Aorta (tissue), 5 donors: ENCODE measurements at regions not wholly inside any gene's neighbourhood (a gene's known extent, or its start where the extent isn't known, plus 50 kb on each side); places are given as distances from the start of the nearest gene placed in this dataset.

Experiments used
- ATAC-seq: fragments of 200-7000 bp; cut with Tn5 transposase; one replicate; pipeline ENCODE4 v1.9.1; 2022; ENCODE audit warnings: moderate library complexity; ENCODE audit not compliant: low FRiP score
- DNase-seq, 2 donors: peaks; one replicate each; pipeline ENCODE4 v3.0.0-alpha.2; 2020
- H3K27ac ChIP-seq, 2 donors: one replicate each; pipeline ENCODE4 v1.5.1; 2013; ENCODE audit warnings: low read length in 2 of 2, mild to moderate bottlenecking in 2 of 2, moderate library complexity in 2 of 2, control low read depth in 1 of 2, inconsistent platforms in 1 of 2, low read depth in 1 of 2
- H3K27me3 ChIP-seq, 2 donors: one replicate each; pipeline ENCODE4 v1.6.1; 2013; ENCODE audit warnings: control low read depth in 1 of 2, low read length in 1 of 2, mild to moderate bottlenecking in 1 of 2, moderate library complexity in 1 of 2; ENCODE audit not compliant: insufficient read depth in 2 of 2, control insufficient read depth in 1 of 2
- H3K36me3 ChIP-seq, 2 donors: one replicate each; pipeline ENCODE4 v1.6.1; 2013; ENCODE audit warnings: control low read depth in 1 of 2, low read length in 1 of 2, mild to moderate bottlenecking in 1 of 2; ENCODE audit not compliant: insufficient read depth in 2 of 2, control insufficient read depth in 1 of 2
- H3K4me1 ChIP-seq, 2 donors: one replicate each; pipeline ENCODE4 v1.6.1; 2013; ENCODE audit warnings: low read length in 2 of 2, control low read depth in 1 of 2, mild to moderate bottlenecking in 1 of 2, moderate library complexity in 1 of 2; ENCODE audit not compliant: insufficient read depth in 2 of 2, control insufficient read depth in 1 of 2
- H3K4me3 ChIP-seq, 2 donors: one replicate each; pipeline ENCODE4 v1.5.1; 2013; ENCODE audit warnings: low read length in 2 of 2, control low read depth in 1 of 2, mild to moderate bottlenecking in 1 of 2
- H3K9me3 ChIP-seq: one replicate; pipeline ENCODE4 v1.6.1; 2013; ENCODE audit warnings: mild to moderate bottlenecking, low read length; ENCODE audit not compliant: control insufficient read depth
- WGBS, 2 donors: extraction: QIAGEN DNeasy Blood & Tissue Kit; methylation state at CpG; one replicate each; pipeline ENCODE4 v1.1.7; 2013; 5-methylcytosine and 5-hydroxymethylcytosine counted together
- intact Hi-C, 2 donors: fragments of 100-400 bp; cut with DNase I; formaldehyde crosslinking; loops; one replicate each; pipeline versions ENCODE4 v1.14.2 to v1.15.0; 2022
- donor health status: healthy with polysubstance abuse.
- donor health status: Bipolar disorder and iron deficiency.
- donor health status: DM: no; HTN: no; CAD: no.
- donor health status: DM: no; HTN: no; CAD: no.
- donor health status: DM: yes; HTN: yes; CAD: no.

DNA sequence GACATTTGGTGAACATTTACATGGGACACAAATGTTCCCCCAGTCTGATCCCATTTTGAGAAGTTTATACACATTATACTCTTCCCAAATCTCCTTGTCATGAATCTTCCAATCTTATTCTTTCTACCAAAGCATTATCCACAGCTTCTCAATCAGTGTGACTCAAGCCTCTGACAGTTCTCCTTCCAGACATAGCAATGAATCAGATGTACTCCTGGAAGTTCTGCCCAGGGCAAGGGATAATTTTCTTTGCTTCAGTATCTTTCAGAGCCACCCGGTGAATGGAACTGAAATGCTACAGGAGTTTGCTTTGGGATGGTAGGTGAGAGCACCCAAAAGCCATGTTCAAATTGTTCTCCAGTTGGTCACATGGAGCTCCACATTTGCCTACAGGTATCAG is 145.5 kb downstream of the ANXA5 start:
- intact Hi-C loops = no loop called here
- H3K36me3 ChIP-seq = no peaks in the 10 kb centered on the region
- H3K4me3 ChIP-seq = no peak overlapping the region
- no peaks in the 10 kb centered on the region for H3K4me1 ChIP-seq
- WGBS, 2 donors = 86 to 92% methylated on average over 1 of the region's 1 CpG
- DNase-seq (no peak), ATAC-seq (no peak)
- no peaks in the 10 kb centered on the region for H3K27me3 ChIP-seq
- no peaks in the 10 kb centered on the region for H3K9me3 ChIP-seq
- H3K27ac ChIP-seq = no peak overlapping the region

DNA sequence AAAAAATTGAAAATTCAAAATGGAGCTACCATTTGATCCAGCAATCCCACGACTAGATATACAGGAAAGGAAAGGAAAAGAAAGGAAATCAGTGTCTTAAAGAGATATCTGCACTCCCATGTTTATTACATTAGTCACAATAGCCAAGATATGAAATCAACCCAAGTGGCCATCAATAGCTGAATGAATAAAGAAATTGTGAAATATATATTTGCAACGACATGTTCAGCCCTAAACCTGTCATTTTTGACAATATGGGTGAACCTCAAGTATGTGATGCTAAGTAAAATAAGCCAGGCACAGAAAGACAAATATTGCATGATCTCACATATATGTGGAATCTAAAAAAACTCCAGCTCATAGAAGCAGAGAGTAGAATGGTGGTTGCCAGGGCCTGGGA is 155.1 kb downstream of the ANXA5 start:
- intact Hi-C loops = no loop called here
- no peak for DNase-seq
- Histone ChIP-seq H3K36me3 (no peaks in the 10 kb centered on the region), H3K4me1 (no peaks in the 10 kb centered on the region), H3K27me3 (no peaks in the 10 kb centered on the region), H3K27ac (no peak overlapping the region), H3K4me3 (no peak overlapping the region), H3K9me3 (no peaks in the 10 kb centered on the region)
- 29 to 31% methylated on average over 2 of the region's 2 CpGs for WGBS, 2 donors
- ATAC-seq = no peak

DNA sequence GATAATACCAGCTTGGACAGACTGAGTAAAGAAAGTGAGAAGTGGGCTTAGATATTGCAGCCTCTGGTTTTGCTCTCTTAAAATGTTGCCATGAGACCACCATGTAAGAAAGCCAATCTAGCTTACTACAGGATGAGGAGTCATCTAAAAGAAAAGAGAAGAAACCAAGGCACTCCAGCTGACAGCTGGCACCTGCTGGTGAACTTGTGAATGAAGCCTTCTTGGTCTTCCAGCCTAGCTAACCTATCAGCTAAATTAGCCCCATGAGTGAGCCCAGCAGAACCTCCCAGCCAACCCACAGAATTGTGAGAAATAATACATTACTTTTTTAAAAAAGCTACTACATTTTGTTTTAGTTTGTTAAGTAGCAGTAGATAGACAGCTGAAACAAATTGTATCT is 154.5 kb upstream of the QRFPR start:
- peaks cover 1% of the 10 kb centered on the region for H3K9me3 ChIP-seq
- DNase-seq (no peak), ATAC-seq (no peak)
- no peaks in the 10 kb centered on the region for H3K27me3 ChIP-seq
- intact Hi-C loops = no loop called here
- H3K4me3 ChIP-seq = no peak overlapping the region
- no peaks in the 10 kb centered on the region for H3K4me1 ChIP-seq
- H3K36me3 ChIP-seq = no peaks in the 10 kb centered on the region
- no peak overlapping the region for H3K27ac ChIP-seq

DNA sequence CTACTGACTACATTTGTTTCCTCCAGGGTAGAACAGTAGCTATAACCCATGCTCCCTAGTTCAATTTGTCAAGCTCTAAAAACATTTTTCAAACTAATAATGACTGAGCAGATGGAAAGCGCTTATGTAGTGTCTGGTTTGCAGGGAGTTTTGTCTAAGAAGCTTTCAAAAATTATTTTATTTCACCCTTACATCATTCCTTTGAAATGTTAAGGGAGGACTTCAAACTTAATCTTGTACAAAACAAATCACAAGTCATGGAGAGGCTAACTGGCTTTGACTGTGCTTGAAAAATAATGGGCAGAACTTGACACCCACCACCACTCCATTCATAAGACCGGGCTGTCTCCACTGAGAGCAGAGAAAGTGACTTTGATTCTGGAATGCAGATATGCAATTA is 153.4 kb upstream of the QRFPR start:
- intact Hi-C loops = no loop called here
- Histone ChIP-seq H3K27me3 (no peaks in the 10 kb centered on the region), H3K9me3 (peaks cover 1% of the 10 kb centered on the region), H3K4me1 (no peaks in the 10 kb centered on the region), H3K27ac (no peak overlapping the region), H3K4me3 (no peak overlapping the region), H3K36me3 (no peaks in the 10 kb centered on the region)
- 8 to 18% methylated on average over 2 of the region's 2 CpGs for WGBS, 2 donors
- ATAC-seq = no peak
- DNase-seq = no peak

DNA sequence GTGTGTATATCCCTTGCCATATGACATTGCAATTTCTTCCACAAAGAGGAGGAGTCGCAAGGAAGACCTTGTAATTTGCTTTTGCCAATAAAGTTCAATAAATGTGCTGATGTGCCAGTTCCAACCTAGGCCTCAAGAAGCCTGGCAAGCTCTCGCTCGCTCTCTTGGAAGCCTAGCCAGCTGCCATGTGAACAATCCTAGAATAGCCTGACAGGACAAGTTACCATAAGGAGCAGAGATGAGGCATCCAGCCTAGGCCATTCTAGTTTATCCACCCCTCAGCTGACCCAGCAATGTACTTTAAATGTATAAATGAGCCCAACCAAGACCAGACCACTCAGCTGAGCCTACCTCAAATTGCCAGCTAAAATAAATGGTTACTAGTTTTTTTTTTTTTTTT is 145.7 kb upstream of the QRFPR start:
- no peaks in the 10 kb centered on the region for H3K27me3 ChIP-seq
- DNase-seq = no peak
- H3K4me1 ChIP-seq = no peaks in the 10 kb centered on the region
- no peak overlapping the region for H3K4me3 ChIP-seq
- WGBS, 2 donors = 89 to 92% methylated on average over 3 of the region's 3 CpGs
- H3K36me3 ChIP-seq = no peaks in the 10 kb centered on the region
- no peak for ATAC-seq
- intact Hi-C loops = no loop called here
- H3K27ac ChIP-seq = no peak overlapping the region
- H3K9me3 ChIP-seq = no peaks in the 10 kb centered on the region

DNA sequence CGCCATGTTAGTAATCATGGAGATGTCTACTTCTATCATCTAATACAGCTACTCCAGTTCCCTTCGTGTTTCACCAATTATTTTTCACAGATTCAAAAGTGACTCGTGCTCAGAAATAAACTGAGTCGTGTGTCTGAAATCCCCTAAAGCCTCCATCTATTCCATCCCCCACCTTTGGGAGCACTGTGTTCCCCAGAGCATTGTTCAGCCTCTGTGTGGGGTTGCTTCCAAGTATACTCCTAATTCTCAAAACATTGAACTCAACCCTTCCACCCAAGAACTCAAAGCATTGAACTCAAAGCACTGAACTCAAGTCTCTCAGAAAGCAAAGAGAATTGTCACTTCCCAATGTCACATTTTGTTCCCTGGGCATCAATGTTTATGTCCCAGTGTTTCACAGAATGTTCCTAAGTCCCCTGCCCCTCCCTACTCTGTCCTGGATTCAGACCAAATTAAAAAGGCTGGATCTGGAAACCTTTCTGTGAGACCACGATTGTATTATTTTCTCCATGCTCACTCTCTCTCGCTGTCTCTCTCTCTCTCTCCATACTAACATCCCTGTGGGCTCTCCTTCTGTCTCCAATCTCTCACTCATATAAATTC is 138.5 kb upstream of the QRFPR start:
- Histone ChIP-seq H3K27ac (no peak overlapping the region), H3K36me3 (no peaks in the 10 kb centered on the region), H3K4me3 (no peak overlapping the region), H3K27me3 (no peaks in the 10 kb centered on the region), H3K9me3 (no peaks in the 10 kb centered on the region), H3K4me1 (no peaks in the 10 kb centered on the region)
- WGBS, 2 donors = 78 to 80% methylated on average over 6 of the region's 6 CpGs
- intact Hi-C loops = no loop called here
- ATAC-seq (no peak), DNase-seq (no peak)

DNA sequence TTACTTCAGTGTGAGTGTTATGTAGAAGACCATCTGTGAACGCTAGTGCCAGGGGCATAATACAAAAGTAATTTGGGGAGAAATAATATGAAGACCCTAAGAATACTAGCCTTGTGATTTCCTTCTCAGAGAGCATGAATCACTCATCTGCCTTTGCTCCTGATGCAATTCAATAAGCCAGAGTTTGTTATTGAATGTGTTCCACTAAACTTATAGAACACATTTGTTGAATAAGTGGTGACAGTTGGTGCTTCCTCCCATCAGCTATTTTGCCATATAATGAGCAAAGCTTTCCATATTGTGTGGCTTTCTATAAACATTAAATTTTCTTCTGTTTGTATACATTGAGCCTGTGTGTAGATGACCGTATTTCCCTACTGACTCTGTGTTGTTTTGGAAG is 136.4 kb upstream of the QRFPR start:
- H3K4me3 ChIP-seq = no peak overlapping the region
- H3K36me3 ChIP-seq = no peaks in the 10 kb centered on the region
- ATAC-seq (no peak), DNase-seq (no peak)
- no peaks in the 10 kb centered on the region for H3K4me1 ChIP-seq
- no peaks in the 10 kb centered on the region for H3K9me3 ChIP-seq
- WGBS, 2 donors = 53 to 68% methylated on average over 2 of the region's 2 CpGs
- no peak overlapping the region for H3K27ac ChIP-seq
- intact Hi-C loops = no loop called here
- no peaks in the 10 kb centered on the region for H3K27me3 ChIP-seq

DNA sequence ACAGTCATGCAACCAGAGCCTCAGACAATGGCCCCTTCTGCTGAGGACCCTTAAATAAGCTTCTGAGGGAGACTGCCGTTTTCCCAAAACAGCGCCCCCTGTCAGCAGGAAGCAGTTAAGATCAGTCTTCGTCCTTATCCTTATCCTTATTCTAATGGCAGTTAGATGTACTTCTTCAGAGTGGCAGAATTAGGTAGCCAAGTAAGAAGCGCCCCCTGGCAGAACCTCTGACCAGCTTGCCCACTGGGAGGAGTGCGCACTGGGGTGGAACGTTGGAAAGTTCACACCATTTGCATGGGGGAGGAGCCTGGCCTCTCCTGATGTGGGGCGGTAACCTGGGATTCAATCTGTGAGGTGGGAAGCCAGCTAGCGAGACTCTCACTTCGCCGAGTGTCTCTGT is 133.6 kb upstream of the QRFPR start:
- intact Hi-C loops = no loop called here
- ATAC-seq (no peak), DNase-seq (no peak)
- no peaks in the 10 kb centered on the region for H3K4me1 ChIP-seq
- 61 to 62% methylated on average over 10 of the region's 10 CpGs for WGBS, 2 donors
- no peak overlapping the region for H3K27ac ChIP-seq
- no peaks in the 10 kb centered on the region for H3K36me3 ChIP-seq
- H3K9me3 ChIP-seq = no peaks in the 10 kb centered on the region
- no peak overlapping the region for H3K4me3 ChIP-seq
- no peaks in the 10 kb centered on the region for H3K27me3 ChIP-seq

DNA sequence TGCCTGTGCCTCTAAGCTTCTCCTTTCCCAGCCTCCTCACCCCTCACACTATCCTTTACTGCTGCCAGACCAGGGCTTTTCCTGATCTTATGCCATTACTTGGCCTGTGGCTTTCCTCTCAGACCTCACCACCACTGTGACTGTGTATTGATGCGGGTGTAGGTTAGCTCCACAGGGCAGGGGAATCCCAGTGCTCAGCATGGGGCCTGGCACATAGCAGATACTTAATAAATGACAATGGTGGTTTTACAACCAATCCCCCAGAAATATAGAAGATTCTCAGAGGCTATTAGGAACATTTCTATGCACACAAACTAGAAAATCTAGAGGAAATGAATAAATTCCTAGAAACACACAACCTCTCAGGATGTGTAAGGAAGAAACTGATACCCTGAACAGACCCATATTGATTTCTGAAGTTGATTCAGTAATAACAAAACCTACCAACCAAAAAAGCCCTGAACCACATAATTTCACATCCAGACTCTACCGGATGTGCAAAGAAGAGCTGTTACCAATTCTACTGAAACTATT is 129.6 kb upstream of the QRFPR start:
- H3K4me1 ChIP-seq = no peaks in the 10 kb centered on the region
- H3K9me3 ChIP-seq = no peaks in the 10 kb centered on the region
- no peaks in the 10 kb centered on the region for H3K36me3 ChIP-seq
- ATAC-seq (no peak), DNase-seq (no peak)
- H3K27ac ChIP-seq = no peak overlapping the region
- WGBS, 2 donors = 70 to 88% methylated on average over 2 of the region's 2 CpGs
- H3K27me3 ChIP-seq = no peaks in the 10 kb centered on the region
- no peak overlapping the region for H3K4me3 ChIP-seq
- intact Hi-C loops = no loop called here
